HG02588 (cell line): ENCODE measurements at regions not wholly inside any gene's neighbourhood (a gene's known extent, or its start where the extent isn't known, plus 50 kb on each side); places are given as distances from the start of the nearest gene placed in this dataset.

Experiments
- ATAC-seq: cut with Tn5 transposase; IDR thresholded peaks from one replicate; pipeline ENCODE4 v1.9.1; 2021; ENCODE audit warnings: mild to moderate bottlenecking, moderate library complexity; ENCODE audit not compliant: unreplicated experiment

DNA sequence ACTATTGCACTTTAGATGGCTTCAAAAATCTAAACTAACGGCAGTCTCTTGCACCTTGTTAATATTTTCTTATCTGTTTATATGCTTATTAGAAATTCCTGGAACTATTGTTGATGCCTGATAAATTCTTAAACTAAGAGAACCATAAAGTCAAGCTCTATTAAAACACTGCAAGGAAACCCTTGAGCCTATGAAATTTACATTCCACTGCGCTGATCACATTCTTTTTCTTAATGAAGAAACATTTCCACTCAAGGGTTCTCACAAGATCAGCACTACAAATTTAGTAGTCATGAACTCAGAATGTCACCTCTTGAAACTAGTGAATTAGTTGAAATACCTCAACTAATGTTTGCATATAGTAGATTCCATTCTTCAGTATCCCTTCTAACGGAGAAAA, 331.8 kb upstream of the SLC8A1 start:
- no peak for ATAC-seq

DNA sequence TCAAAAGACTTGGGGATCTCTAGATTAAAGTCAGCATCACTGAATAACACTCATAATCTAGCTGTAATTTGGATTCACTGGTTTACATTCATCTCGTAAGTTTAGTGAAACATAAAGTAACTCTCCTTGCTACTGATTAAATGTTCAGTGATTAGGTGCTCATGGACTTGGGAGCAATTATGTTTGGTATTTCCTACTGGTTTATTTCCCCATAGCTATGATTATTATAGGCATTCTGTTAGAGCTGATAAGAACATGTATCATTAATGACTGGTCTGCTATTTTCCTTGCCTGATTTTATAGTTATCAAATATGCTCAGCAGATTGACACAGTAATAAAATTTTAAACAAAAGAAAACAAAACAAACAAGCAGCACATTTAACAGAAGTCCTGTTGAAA, 334.7 kb upstream of the SLC8A1 start:
- no peak for ATAC-seq

DNA sequence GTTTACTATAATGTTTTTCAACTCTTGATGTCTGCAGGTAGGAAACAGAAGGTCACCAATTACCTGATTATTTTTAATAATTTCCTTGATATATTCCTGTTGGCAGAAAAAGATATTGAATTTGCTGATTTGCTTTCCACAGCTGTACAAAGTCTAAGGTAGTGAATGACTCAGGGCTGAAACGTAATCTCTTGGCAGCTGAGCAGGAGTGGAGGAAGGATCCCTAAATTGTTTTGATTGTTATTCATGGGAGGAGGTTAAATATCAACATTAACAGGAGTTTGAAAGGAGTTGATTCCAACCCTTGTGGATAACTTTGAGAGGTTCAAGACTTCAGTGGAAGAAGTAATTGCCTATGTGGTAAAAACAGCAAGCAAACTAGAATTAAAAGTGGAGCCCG, 345.2 kb upstream of the SLC8A1 start:
- ATAC-seq: no peak

GRCh38 chr2:40803900-40804299, 352.0 kb upstream of the SLC8A1 start:
- ATAC-seq: no peak

- ATAC-seq: no peak
Observed at GRCh38 chr2:40809156-40809555, 357.3 kb upstream of the SLC8A1 start.

- ATAC-seq: no peak
Observed at GRCh38 chr2:40814616-40815015, 362.7 kb upstream of the SLC8A1 start.

- ATAC-seq: no peak
Observed at GRCh38 chr2:40820319-40820718, 368.4 kb upstream of the SLC8A1 start.

DNA sequence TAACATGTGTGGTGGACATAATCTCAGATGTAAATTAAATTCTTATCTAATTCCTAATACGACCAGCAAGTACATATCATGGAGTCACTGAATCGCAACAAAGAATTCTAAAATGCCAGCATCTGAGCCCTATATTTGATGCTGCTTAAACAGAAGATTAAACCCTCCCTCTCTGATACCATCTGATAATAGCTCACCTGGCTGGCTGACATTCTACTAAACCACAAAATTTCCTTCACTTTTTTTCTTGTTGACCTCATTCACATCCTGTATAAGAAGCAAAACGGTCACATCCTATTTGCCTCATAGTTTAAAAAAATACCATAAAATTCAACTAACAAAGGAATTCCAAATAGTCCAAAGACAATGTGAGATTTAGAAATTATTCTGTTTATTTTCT, 371.6 kb upstream of the SLC8A1 start:
- no peak for ATAC-seq

- ATAC-seq: no peak
Observed at GRCh38 chr2:40824278-40824677, 372.4 kb upstream of the SLC8A1 start.

DNA sequence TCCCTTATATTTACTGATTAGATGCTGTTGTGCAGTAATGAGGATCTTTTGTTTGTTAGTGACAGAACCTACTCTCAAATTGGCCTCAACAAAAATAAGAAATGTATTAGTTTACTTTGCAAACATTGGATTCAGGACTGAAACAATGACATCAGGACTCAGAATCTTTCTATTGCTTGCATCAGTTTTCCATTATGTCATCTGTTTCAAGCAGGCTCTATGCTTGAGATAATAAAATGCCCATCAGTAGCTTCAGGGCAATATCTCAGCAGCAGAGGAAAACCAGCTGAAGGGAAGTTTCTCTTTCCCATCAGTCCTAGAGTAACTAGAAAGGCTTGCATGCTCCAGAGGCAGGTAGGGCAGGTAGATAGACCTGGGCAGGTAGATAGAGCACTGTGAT, 375.5 kb upstream of the SLC8A1 start:
- ATAC-seq: no peak

DNA sequence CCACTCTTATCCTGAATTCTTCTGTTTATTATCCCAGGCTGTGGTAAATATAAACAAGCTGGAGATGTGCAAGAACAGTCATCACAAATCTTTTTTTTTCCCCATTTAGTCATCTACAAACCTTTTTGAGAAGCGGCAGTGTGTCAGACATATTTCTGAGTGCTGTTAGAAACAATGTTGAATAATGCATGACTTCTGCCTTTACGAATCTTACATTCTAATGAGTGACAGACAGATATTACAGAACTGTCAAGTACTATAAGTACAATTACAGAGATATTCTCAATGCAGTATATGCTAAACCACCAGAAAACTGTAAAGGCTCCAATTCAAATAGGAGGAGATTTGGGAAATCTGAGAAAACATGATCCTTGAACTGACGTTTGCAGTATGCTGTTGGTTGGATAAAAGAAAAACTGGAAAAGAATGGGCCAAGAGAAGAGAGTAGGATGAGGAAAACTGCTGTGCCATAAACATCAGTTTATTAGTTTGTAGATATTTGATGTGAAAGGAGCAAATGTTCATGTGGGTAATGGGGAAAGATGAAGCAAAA, 379.5 kb upstream of the SLC8A1 start:
- ATAC-seq: no peak

DNA sequence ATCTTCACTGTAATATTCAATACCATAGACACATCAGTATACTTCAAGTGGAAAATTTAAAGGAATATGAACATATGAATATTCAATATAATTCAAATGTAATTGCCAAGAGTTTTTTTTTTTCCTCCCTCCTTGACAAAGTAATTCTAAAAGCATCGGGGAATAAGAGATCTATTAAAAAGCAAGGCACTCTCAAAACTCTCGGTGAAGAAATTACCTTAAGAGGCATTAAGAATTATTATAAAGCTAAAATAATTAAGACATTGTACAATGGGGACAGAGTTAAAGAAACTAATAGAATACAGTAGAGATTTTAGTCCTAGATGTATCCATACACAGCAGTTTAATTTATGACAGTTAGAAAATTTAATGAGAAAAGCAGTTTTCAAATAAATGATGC, 390.0 kb upstream of the SLC8A1 start:
- no peak for ATAC-seq

GRCh38 chr2:40844353-40845277, 392.7 kb upstream of the SLC8A1 start:
- ATAC-seq: no peak

DNA sequence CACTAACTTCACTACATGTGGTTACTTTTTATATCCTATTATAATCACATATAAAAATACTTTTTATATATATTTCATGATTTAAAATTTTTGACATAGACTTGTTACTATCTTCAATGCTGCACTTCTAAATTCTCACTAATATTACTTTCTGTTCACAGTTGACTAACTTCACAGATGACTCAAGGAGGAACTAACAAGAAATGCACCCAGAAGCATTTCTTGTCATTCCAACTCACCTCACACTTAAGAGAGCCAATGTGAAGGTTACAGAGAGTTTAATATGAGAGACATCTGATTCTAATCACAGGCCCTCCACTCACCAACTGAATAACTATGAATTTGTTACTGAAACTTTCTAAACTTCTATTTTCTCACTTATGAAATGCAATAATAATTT, 399.8 kb upstream of the SLC8A1 start:
- ATAC-seq: no peak

GRCh38 chr2:40859617-40860016, 407.7 kb upstream of the SLC8A1 start:
- ATAC-seq: no peak

DNA sequence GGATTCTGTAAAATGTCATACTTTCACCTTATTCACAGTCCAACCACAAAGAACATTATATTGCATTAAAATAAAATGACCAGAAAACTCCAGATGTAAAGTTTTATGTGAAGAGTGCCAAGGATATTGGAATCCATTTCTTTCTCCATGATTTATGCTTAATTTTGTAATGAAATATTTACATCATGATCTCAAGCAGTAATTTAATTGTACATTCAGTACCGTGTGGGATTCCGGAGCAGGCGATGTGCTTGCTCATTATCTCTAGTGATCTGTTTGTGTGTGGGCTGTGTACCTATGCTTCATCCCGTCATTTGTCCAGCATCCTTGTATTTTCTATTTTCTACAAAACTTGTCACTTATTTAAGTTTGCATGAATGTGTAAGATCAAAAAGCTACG, 415.9 kb upstream of the SLC8A1 start:
- ATAC-seq: no peak

DNA sequence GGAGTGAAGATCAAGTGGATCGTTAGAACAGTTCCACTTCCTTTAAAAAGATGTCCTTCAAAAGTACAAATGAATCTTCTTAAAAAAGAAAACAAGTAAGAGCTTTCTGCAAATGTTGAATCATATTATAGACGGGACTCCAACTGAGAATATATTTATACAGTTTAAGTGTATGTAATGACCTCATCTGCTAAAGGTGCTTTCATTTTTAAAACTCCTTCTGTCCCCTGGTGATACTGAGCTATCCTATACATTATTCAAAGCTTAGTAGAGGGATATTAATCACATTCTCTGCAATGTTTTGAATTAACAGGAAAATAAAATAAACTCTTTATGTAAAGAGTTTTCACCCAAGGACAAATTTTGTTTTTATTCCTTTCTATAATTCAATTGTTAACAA, 420.7 kb upstream of the SLC8A1 start:
- no peak for ATAC-seq

GRCh38 chr2:40874380-40874779, 422.5 kb upstream of the SLC8A1 start:
- no peak for ATAC-seq

DNA sequence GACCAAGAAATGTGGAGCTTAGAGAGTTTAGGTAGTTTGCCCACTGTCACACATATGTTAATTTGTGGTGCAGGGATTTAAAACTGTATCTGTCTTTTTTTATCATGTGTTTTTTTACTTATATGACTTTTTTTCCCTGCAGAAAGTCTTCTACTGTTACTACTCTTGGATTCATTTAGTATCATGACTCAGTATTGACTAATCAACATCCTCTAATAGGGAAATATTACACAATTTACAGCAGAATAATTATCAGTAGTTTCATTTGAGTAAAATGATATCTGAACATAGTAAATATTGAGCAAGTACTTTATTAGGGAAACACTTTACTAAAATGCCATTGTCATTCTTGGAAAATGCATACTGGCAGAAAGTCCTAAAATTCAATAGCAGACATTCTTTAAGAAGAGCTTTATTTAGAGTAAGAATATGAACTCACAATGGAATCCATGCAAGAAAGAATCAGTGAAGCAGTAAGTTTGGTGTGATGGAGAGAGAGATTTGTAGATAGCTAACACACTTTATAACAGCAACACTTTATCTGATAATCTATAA, 425.9 kb upstream of the SLC8A1 start:
- no peak for ATAC-seq

GRCh38 chr2:40879305-40879704, 427.4 kb upstream of the SLC8A1 start:
- no peak for ATAC-seq

DNA sequence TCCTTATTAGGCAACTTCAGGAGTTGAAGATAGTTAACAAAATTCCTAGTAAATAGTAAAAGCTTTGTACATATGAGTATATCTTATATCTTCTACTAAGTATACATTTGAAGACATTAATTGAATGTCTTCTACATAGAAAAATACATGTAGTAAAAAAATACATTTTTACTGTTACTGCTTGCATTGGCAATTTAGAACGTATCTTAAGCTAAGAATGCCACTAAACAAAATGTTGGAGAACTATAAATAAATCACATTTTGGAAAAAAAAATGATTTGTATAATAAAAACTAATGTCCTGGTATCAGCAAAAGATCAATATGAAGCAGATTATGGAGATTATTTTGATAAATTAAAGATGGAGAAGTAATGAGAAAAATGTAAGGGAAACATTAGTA, 434.2 kb upstream of the SLC8A1 start:
- no peak for ATAC-seq

- no peak for ATAC-seq
Observed at GRCh38 chr2:40886655-40887054, 434.8 kb upstream of the SLC8A1 start.
